Activated T-helper 9 cell treated with anti-CD3 and anti-CD28 coated beads, Interleukin-2, amount 50 U/mL, for 16 hours (primary cell): ENCODE measurements at regions not wholly inside any gene's neighbourhood (a gene's known extent, or its start where the extent isn't known, plus 50 kb on each side); places are given as distances from the start of the nearest gene placed in this dataset.

ENCODE experiments used
- DNase-seq: peaks from one replicate; pipeline ENCODE4 v3.0.0-alpha.2; 2020; ENCODE audit warnings: low read depth

GRCh38 chr4:152269448-152270191 lies 266.3 kb downstream of the FBXW7 start:
- no peak for DNase-seq

- DNase-seq = no peak
Measured at GRCh38 chr4:152267811-152268210, 268.1 kb downstream of the FBXW7 start.

- no peak for DNase-seq
Measured at GRCh38 chr4:152266831-152267480, 268.9 kb downstream of the FBXW7 start.

- no peak for DNase-seq
Measured at GRCh38 chr4:152265149-152265621, 270.7 kb downstream of the FBXW7 start.

GRCh38 chr4:152264106-152264505 lies 271.8 kb downstream of the FBXW7 start:
- no peak for DNase-seq

GRCh38 chr4:152259866-152260265 lies 276.0 kb downstream of the FBXW7 start:
- DNase-seq = no peak

- no peak for DNase-seq
Measured at GRCh38 chr4:152258804-152259708, 276.8 kb downstream of the FBXW7 start.

GRCh38 chr4:152258391-152258790 lies 277.5 kb downstream of the FBXW7 start:
- no peak for DNase-seq

GRCh38 chr4:152257601-152258066 lies 278.3 kb downstream of the FBXW7 start:
- DNase-seq = no peak

GRCh38 chr4:152256996-152257395 lies 278.9 kb downstream of the FBXW7 start:
- no peak for DNase-seq

- DNase-seq = peak; percentile 17
Measured at GRCh38 chr4:152255437-152255836, 280.5 kb downstream of the FBXW7 start.

- no peak for DNase-seq
Measured at GRCh38 chr4:152248347-152248746, 287.5 kb downstream of the FBXW7 start.

- no peak for DNase-seq
Measured at GRCh38 chr4:152247271-152247975, 288.5 kb downstream of the FBXW7 start.

GRCh38 chr4:152246659-152247058 lies 289.2 kb downstream of the FBXW7 start:
- no peak for DNase-seq

- no peak for DNase-seq
Measured at GRCh38 chr4:152245680-152246079, 290.2 kb downstream of the FBXW7 start.

- no peak for DNase-seq
Measured at GRCh38 chr4:152244659-152245058, 291.2 kb downstream of the FBXW7 start.

- DNase-seq = no peak
Measured at GRCh38 chr4:152243896-152244595, 291.8 kb downstream of the FBXW7 start.

- DNase-seq = no peak
Measured at GRCh38 chr4:152243206-152243605, 292.7 kb downstream of the FBXW7 start.

GRCh38 chr4:152240232-152240631 lies 295.7 kb downstream of the FBXW7 start:
- no peak for DNase-seq

GRCh38 chr4:152239216-152239615 lies 296.7 kb downstream of the FBXW7 start:
- no peak for DNase-seq

GRCh38 chr4:152236519-152237056 lies 299.3 kb downstream of the FBXW7 start:
- DNase-seq = no peak
